A673 (cell line): ENCODE measurements at regions not wholly inside any gene's neighbourhood (a gene's known extent, or its start where the extent isn't known, plus 50 kb on each side); places are given as distances from the start of the nearest gene placed in this dataset.

Source experiments
- BruUV-seq: library from RNA; stranded (reverse); fragments of 400-500 nt; replicated peaks from 2 replicates; lab custom pipeline; 2021; lab: Mats Ljungman, UMichigan
- CTCF ChIA-PET: fragments of 300-600 bp; sonication (Branson Sonifier 250); formaldehyde crosslinking; loops from one replicate; lab custom pipeline; 2022; ENCODE audit warnings: antibody characterized with exemption; lab: Charles Lee
- POLR2A ChIA-PET: fragments of 300-600 bp; sonication (Branson Sonifier 250); formaldehyde crosslinking; loops from one replicate; lab custom pipeline; 2022; ENCODE audit warnings: antibody characterized with exemption; ENCODE audit not compliant: low non-redundant PET; lab: Charles Lee
- DNase-seq: peaks from one replicate; pipeline ENCODE4 v3.0.0-alpha.2; 2015; ENCODE audit warnings: low spot score
- H3K27ac ChIP-seq: fragments of 200-600 bp; sonication (generic); 2 replicates; pipeline ENCODE4 v1.5.1; 2016; ENCODE audit warnings: mixed run types, low read depth, mild to moderate bottlenecking, mixed read lengths, antibody characterized with exemption, low read length; ENCODE audit not compliant: poor library complexity, severe bottlenecking
- H3K27me3 ChIP-seq: fragments of 200-600 bp; sonication (generic); replicated peaks from 2 replicates; pipeline ENCODE4 v1.6.1; 2017; ENCODE audit warnings: mixed run types, low read depth, mild to moderate bottlenecking, mixed read lengths, antibody characterized with exemption, low read length; ENCODE audit not compliant: insufficient read depth, poor library complexity
- H3K36me3 ChIP-seq: fragments of 200-600 bp; sonication (generic); 2 replicates; pipeline ENCODE4 v1.6.1; 2016; ENCODE audit warnings: mixed run types, mild to moderate bottlenecking, mixed read lengths, antibody characterized with exemption, low read length; ENCODE audit not compliant: insufficient read depth, poor library complexity, severe bottlenecking
- H3K4me1 ChIP-seq: fragments of 200-600 bp; sonication (generic); 2 replicates; pipeline ENCODE4 v1.6.1; 2017; ENCODE audit warnings: mixed run types, mild to moderate bottlenecking, mixed read lengths, antibody characterized with exemption, low read length; ENCODE audit not compliant: insufficient read depth, poor library complexity, severe bottlenecking
- H3K4me3 ChIP-seq: fragments of 200-600 bp; sonication (generic); 2 replicates; pipeline ENCODE4 v1.5.1; 2016; ENCODE audit warnings: low read depth, mixed run types, mild to moderate bottlenecking, mixed read lengths, low read length; ENCODE audit not compliant: poor library complexity, severe bottlenecking
- H3K9me3 ChIP-seq: fragments of 200-600 bp; sonication (generic); 2 replicates; pipeline ENCODE4 v1.6.1; 2016; ENCODE audit warnings: mixed run types, low read depth, mild to moderate bottlenecking, mixed read lengths, antibody characterized with exemption, low read length; ENCODE audit not compliant: poor library complexity, severe bottlenecking
- EZH2 ChIP-seq: fragments of 200-600 bp; sonication (generic); IDR thresholded peaks from 2 replicates; pipeline ENCODE4 v1.6.1; 2017; ENCODE audit warnings: borderline replicate concordance, low read depth, mild to moderate bottlenecking, mixed read lengths, antibody characterized with exemption, low read length; ENCODE audit not compliant: poor library complexity, severe bottlenecking
- intact Hi-C: fragments of 100-400 bp; cut with micrococcal nuclease; formaldehyde crosslinking; loops from one replicate; pipeline ENCODE4 v1.10.0; 2022; ENCODE audit not compliant: unreplicated experiment
- TF ChIP-seq, protein P1 (sequence below): fragments of 300-800, 200-600 bp; sonication (generic); conservative IDR thresholded peaks from 2 replicates; pipeline ENCODE4 v1.5.1; 2017; ENCODE audit warnings: low read depth, mild to moderate bottlenecking, antibody characterized with exemption, low read length, moderate library complexity, mixed read lengths

DNA sequence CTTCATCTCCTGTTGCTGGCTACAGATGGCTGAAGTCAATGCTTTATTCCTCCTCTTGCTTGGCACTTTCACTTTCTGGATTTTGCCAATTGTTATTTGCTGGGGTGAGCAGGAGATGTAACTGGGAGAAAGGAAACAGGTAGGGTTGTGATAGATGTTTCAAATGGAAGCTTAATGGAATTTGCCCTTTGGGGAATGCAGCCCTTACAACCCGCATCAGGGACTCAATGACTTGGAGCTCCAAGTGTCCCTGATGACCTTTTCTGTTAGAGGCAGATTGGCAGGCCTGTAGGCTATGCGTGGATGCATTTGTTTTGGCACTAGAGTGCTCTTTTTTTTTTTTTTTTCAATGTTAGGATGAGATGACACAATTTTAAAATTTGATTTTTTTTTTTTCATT is 219.9 kb upstream of the GLRA1 start:
- intact Hi-C loops: loop anchor here (10.0 kb wide), 1 partner anchor 490 kb away; no protein-coding TSS in a partner anchor
- CTCF ChIA-PET: interaction anchor here (3.9 kb wide), 1 partner anchor 319 kb away, joined by 57 read pairs; no protein-coding TSS in a partner anchor
- no peaks in the 10 kb centered on the region for H3K36me3 ChIP-seq
- BruUV-seq: no TSS peak
- peaks cover 21% of the 10 kb centered on the region for H3K27me3 ChIP-seq
- H3K27ac ChIP-seq: no peak overlapping the region
- H3K4me1 ChIP-seq: no peaks in the 10 kb centered on the region
- H3K9me3 ChIP-seq: no peaks in the 10 kb centered on the region
- TF ChIP-seq EZH2: no peak
- TF ChIP-seq, protein P1, sequence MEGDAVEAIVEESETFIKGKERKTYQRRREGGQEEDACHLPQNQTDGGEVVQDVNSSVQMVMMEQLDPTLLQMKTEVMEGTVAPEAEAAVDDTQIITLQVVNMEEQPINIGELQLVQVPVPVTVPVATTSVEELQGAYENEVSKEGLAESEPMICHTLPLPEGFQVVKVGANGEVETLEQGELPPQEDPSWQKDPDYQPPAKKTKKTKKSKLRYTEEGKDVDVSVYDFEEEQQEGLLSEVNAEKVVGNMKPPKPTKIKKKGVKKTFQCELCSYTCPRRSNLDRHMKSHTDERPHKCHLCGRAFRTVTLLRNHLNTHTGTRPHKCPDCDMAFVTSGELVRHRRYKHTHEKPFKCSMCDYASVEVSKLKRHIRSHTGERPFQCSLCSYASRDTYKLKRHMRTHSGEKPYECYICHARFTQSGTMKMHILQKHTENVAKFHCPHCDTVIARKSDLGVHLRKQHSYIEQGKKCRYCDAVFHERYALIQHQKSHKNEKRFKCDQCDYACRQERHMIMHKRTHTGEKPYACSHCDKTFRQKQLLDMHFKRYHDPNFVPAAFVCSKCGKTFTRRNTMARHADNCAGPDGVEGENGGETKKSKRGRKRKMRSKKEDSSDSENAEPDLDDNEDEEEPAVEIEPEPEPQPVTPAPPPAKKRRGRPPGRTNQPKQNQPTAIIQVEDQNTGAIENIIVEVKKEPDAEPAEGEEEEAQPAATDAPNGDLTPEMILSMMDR: no peak
- no peak for DNase-seq
- POLR2A ChIA-PET: no interaction called here
- H3K4me3 ChIP-seq: no peak overlapping the region

DNA sequence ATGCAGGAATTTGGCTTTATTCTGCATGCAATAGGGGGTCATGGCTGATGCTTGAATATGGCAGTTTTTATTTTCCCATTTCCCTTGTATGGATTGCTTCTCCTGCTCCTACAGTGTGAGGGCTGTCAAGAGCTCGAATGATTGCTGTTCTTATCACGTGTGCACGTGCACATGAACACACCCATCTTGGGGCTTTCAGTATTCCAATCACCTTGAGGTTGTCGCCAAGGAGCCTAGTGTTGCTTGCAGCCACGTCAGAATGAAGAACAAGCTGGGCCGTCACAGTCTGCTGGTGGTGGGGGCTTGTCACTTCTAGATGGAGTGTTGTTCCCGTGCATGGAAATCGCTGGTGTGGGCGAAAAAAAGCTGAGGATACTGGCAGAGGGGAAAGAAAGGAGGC is 219.4 kb upstream of the GLRA1 start:
- no peaks in the 10 kb centered on the region for H3K9me3 ChIP-seq
- H3K4me3 ChIP-seq: no peak overlapping the region
- POLR2A ChIA-PET: no interaction called here
- H3K27ac ChIP-seq: no peak overlapping the region
- H3K36me3 ChIP-seq: no peaks in the 10 kb centered on the region
- no peaks in the 10 kb centered on the region for H3K4me1 ChIP-seq
- no peak for DNase-seq
- H3K27me3 ChIP-seq: peaks cover 17% of the 10 kb centered on the region
- CTCF ChIA-PET: interaction anchor here (0.7 to 3.9 kb wide), 2 partner anchors 319 to 322 kb away, joined by 3 to 57 read pairs; no protein-coding TSS in a partner anchor
- BruUV-seq: no TSS peak
- intact Hi-C loops: loop anchor here (10.0 kb wide), 1 partner anchor 489 kb away; no protein-coding TSS in a partner anchor
- TF ChIP-seq, protein P1: no peak
- TF ChIP-seq EZH2: no peak

DNA sequence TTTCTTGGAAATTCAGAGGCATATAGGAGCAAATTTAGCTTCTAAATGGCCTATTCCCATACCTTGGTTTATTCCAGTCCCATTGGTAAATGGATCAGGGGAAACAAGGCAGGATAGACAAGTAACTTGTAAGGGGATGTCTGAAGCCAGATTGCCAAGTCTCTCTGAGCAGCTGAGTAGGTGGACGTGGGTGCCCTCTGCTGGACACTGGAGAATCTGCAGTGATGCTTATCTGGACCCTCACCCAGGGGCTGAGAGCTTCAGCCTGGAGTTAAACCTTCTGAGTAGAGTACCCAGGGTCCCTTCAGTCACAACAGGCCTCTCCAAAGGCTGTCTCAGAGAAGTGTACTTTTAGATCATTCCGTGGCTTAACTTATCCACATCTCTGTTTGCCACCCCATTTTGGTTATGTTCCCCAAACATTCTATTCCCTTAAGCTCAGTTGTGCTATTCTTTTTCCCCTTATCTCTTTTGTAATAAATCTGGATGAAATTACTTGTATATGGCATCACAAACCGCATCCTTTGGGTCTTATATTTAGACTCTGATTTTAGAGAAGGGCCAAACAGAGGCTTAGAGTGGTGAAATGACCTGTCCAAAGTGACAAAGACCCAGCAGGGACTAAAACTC is 218.3 kb upstream of the GLRA1 start:
- Histone ChIP-seq H3K9me3 (no peaks in the 10 kb centered on the region), H3K36me3 (no peaks in the 10 kb centered on the region), H3K27me3 (peaks cover 14% of the 10 kb centered on the region), H3K4me3 (no peak overlapping the region), H3K4me1 (no peaks in the 10 kb centered on the region), H3K27ac (no peak overlapping the region)
- CTCF ChIA-PET: interaction anchor here (0.6 to 3.9 kb wide), 4 partner anchors 112 to 373 kb away, joined by 3 to 57 read pairs (median 3); no protein-coding TSS in a partner anchor
- POLR2A ChIA-PET: no interaction called here
- DNase-seq: peak; percentile 67
- TF ChIP-seq, protein P1: peak; percentile 86
- no peak for TF ChIP-seq EZH2
- no TSS peak for BruUV-seq
- intact Hi-C loops: loop anchor here (1.0 to 10.0 kb wide), 2 partner anchors 318 to 488 kb away; no protein-coding TSS in a partner anchor
